K562 (cell line): ENCODE measurements at regions not wholly inside any gene's neighbourhood (a gene's known extent, or its start where the extent isn't known, plus 50 kb on each side); places are given as distances from the start of the nearest gene placed in this dataset.

Experiments
- ATAC-seq: fragments of 200-7000 bp; cut with Tn5 transposase; 3 replicates; pipeline ENCODE4 v1.9.1; 2020; ENCODE audit warnings: moderate library complexity
- BruUV-seq: library from RNA; stranded (reverse); fragments of 400-500 nt; replicated peaks from 2 replicates; lab custom pipeline; 2021; lab: Mats Ljungman, UMichigan
- CTCF ChIA-PET: fragments of 300-600 bp; formaldehyde crosslinking; extraction: SDS; loops from one replicate; lab custom pipeline; 2021; ENCODE audit warnings: low intra/inter-chr PET ratio; lab: Yijun Ruan, JAX
- POLR2A ChIA-PET: fragments of 300-600, 350-650 bp; sonication (Branson Sonifier 250); formaldehyde crosslinking; extraction: SDS; loops from one replicate; lab custom pipeline; 2021; ENCODE audit warnings: antibody characterized with exemption, inconsistent platforms; lab: Yijun Ruan, JAX
- DNase-seq, 4 experiments: peaks; one replicate each; pipeline versions ENCODE4 v3.0.0 to v3.0.0-alpha.2; 2011 to 2018; ENCODE audit warnings: low spot score in 3 of 4, mixed read lengths in 3 of 4; ENCODE audit errors: extremely low read depth in 1 of 4
- FAIRE-seq: peaks from 2 replicates; lab custom pipeline; 2011; peaks lifted over from hg19 to GRCh38; lab: Jason Lieb, UNC
- H2AFZ ChIP-seq: 2 replicates; pipeline ENCODE4 v1.6.0; 2011; ENCODE audit warnings: low read depth, low read length, control low read depth, inconsistent platforms
- H3K27ac ChIP-seq: fragments of 200-600 bp; 3 replicates; pipeline ENCODE4 v1.8.0; 2011; ENCODE audit warnings: low read depth, mild to moderate bottlenecking, control low read depth, inconsistent platforms, low read length, moderate library complexity, mixed read lengths; ENCODE audit errors: extremely low read depth
- H3K27me3 ChIP-seq, 2 experiments: fragments of 300-600 bp in 1 of 2; 2 replicates in 1 of 2; 3 replicates in 1 of 2; pipeline versions ENCODE4 v1.6.0 to v1.8.0; 2011; ENCODE audit warnings: inconsistent platforms in 2 of 2, low read length in 2 of 2, mild to moderate bottlenecking in 1 of 2, mixed read lengths in 1 of 2, moderate library complexity in 1 of 2; ENCODE audit not compliant: control insufficient read depth in 2 of 2, insufficient read depth in 2 of 2
- H3K36me3 ChIP-seq: fragments of 300-600 bp; 3 replicates; pipeline ENCODE4 v1.8.0; 2011; ENCODE audit warnings: mild to moderate bottlenecking, low read length, inconsistent platforms; ENCODE audit not compliant: control insufficient read depth, insufficient read depth
- H3K4me1 ChIP-seq, 2 experiments: fragments of 200-600 bp in 1 of 2; replicated peaks in 1 of 2; 2 replicates in 1 of 2; 3 replicates in 1 of 2; pipeline versions ENCODE4 v1.5.1 to v1.8.0; 2011; ENCODE audit warnings: inconsistent platforms in 2 of 2, low read length in 2 of 2, mild to moderate bottlenecking in 1 of 2, mixed read lengths in 1 of 2, moderate library complexity in 1 of 2; ENCODE audit not compliant: control insufficient read depth in 2 of 2, insufficient read depth in 2 of 2
- H3K4me2 ChIP-seq: 2 replicates; pipeline ENCODE4 v1.6.1; 2011; ENCODE audit warnings: low read length, control low read depth, inconsistent platforms, mixed read lengths; ENCODE audit not compliant: insufficient read depth
- H3K4me3 ChIP-seq: fragments of 200-600 bp; sonication (generic), shearing (Covaris generic); 2 replicates; pipeline ENCODE4 v1.5.1; 2016; ENCODE audit warnings: control low read depth, inconsistent platforms
- H3K79me2 ChIP-seq: fragments of 200-600 bp; 3 replicates; pipeline ENCODE4 v1.8.0; 2011; ENCODE audit warnings: low read length, inconsistent platforms; ENCODE audit not compliant: control insufficient read depth, insufficient read depth
- H3K9ac ChIP-seq, 2 experiments: 2 replicates each; pipeline versions ENCODE4 v1.6.0 to v1.6.1; 2011; ENCODE audit warnings: low read depth in 2 of 2, low read length in 2 of 2, control low read depth in 1 of 2, inconsistent platforms in 1 of 2, mild to moderate bottlenecking in 1 of 2, mixed read lengths in 1 of 2; ENCODE audit not compliant: insufficient read depth in 1 of 2
- H3K9me1 ChIP-seq: one replicate; pipeline ENCODE4 v1.6.0; 2011; ENCODE audit warnings: inconsistent platforms, mild to moderate bottlenecking, low read length, moderate library complexity; ENCODE audit not compliant: control insufficient read depth, insufficient read depth
- H3K9me3 ChIP-seq: replicated peaks from 2 replicates; pipeline ENCODE4 v1.5.1; 2011; ENCODE audit warnings: low read depth, low read length, inconsistent platforms; ENCODE audit not compliant: control insufficient read depth, insufficient read depth
- H4K20me1 ChIP-seq: replicated peaks from 2 replicates; pipeline ENCODE4 v1.6.1; 2011; ENCODE audit warnings: low read length, inconsistent platforms, mixed read lengths; ENCODE audit not compliant: control insufficient read depth, insufficient read depth
- ATF3 ChIP-seq, 2 experiments: fragments of 450-650 bp in 1 of 2; sonication (generic) in 1 of 2; formaldehyde crosslinking in 1 of 2; IDR thresholded peaks in 1 of 2; conservative IDR thresholded peaks in 1 of 2; 2 replicates each; pipeline versions ENCODE4 v1.6.1 to v1.8.1; 2016 to 2023; ENCODE audit warnings: mild to moderate bottlenecking in 2 of 2, moderate library complexity in 2 of 2, inconsistent platforms in 1 of 2, missing genetic modification reagents in 1 of 2
- ETV6 ChIP-seq, 3 experiments: fragments of 150-350 bp in 1 of 3; sonication (generic) in 1 of 3; formaldehyde crosslinking in 1 of 3; IDR thresholded peaks; 2 replicates each; pipeline versions ENCODE4 v1.6.1 to v1.8.0; 2014 to 2022; ENCODE audit warnings: borderline replicate concordance in 2 of 3, low read depth in 2 of 3, antibody characterized with exemption in 1 of 3, low read length in 1 of 3, mild to moderate bottlenecking in 1 of 3, missing genetic modification reagents in 1 of 3
- GATAD2B ChIP-seq: fragments of 450-650 bp; IDR thresholded peaks from 2 replicates; pipeline ENCODE4 v1.6.1; 2017; ENCODE audit warnings: mild to moderate bottlenecking, borderline replicate concordance
- GMEB1 ChIP-seq: fragments of 250-450 bp; sonication (Bioruptor Pico); IDR thresholded peaks from 2 replicates; pipeline ENCODE4 v1.4.0; 2020; ENCODE audit warnings: mild to moderate bottlenecking
- MTA1 ChIP-seq: fragments of 450-650 bp; IDR thresholded peaks from 2 replicates; pipeline ENCODE4 v1.6.1; 2017; ENCODE audit warnings: borderline replicate concordance
- POLR2B ChIP-seq: fragments of 450-650 bp; IDR thresholded peaks from 2 replicates; pipeline ENCODE4 v1.6.1; 2018; ENCODE audit warnings: low read depth; ENCODE audit not compliant: partially characterized antibody
- SRSF3 ChIP-seq: fragments of 200-400 bp; formaldehyde crosslinking; IDR thresholded peaks from 2 replicates; pipeline ENCODE4 v1.6.1; 2016; ENCODE audit warnings: mild to moderate bottlenecking, low read length, moderate library complexity; ENCODE audit not compliant: insufficient read depth
- TOE1 ChIP-seq, 2 experiments: fragments of 450-650 bp in 1 of 2; sonication (generic) in 1 of 2; formaldehyde crosslinking in 1 of 2; IDR thresholded peaks; 2 replicates each; pipeline versions ENCODE4 v1.7.1 to v1.8.0; 2016 to 2022; ENCODE audit warnings: borderline replicate concordance in 2 of 2, mild to moderate bottlenecking in 2 of 2, antibody characterized with exemption in 1 of 2, inconsistent platforms in 1 of 2, low read depth in 1 of 2, missing genetic modification reagents in 1 of 2, moderate library complexity in 1 of 2
- ZBTB11 ChIP-seq, 3 experiments: fragments of 200-800 bp in 1 of 3; fragments of 250-450 bp in 1 of 3; fragments of 450-650 bp in 1 of 3; sonication (Bioruptor Pico) in 1 of 3; sonication (Bioruptor generic) in 1 of 3; formaldehyde crosslinking in 1 of 3; IDR thresholded peaks; 2 replicates each; pipeline versions ENCODE4 v1.6.1 to v1.8.0; 2016 to 2022; ENCODE audit warnings: mild to moderate bottlenecking in 2 of 3, missing genetic modification characterization in 2 of 3, missing compliant biosample characterization in 1 of 3, moderate library complexity in 1 of 3
- WGBS: fragments of 100-300 bp; shearing (Covaris generic); methylation state at CpG from one replicate; pipeline ENCODE4 v1.1.6; 2016; ENCODE audit warnings: low coverage, mixed read lengths; ENCODE audit not compliant: insufficient coverage; ENCODE audit errors: missing lambda C conversion rate; 5-methylcytosine and 5-hydroxymethylcytosine counted together
- in situ Hi-C: fragments of 300-500 bp; cut with MboI; formaldehyde crosslinking; loops from 4 replicates; pipeline ENCODE4 v1.15.0; 2018; ENCODE audit warnings: inconsistent platforms, mixed read lengths
- intact Hi-C: fragments of 100-400 bp; cut with micrococcal nuclease; formaldehyde crosslinking; loops from 2 replicates; pipeline ENCODE4 v1.14.2; 2022

GRCh38 chr1:232893481-232894313, 56.7 kb upstream of the NTPCR start (continued):
- TF ChIP-seq SRSF3 (no peak), ATF3 (IDR thresholded peaks at IDR 0.05) (no peak), ATF3 (CRISPR knock-in tag; conservative IDR thresholded peaks at IDR 0.05) (no peak), MTA1 (no peak), GMEB1 (CRISPR knock-in tag) (no peak), POLR2B (no peak)

GRCh38 chr1:232894436-232894835, 56.0 kb upstream of the NTPCR start:
- no TSS peak for BruUV-seq
- ChIA-PET POLR2A (interaction anchor here (1.3 kb wide), 1 partner anchor 9 kb away, joined by 5 read pairs; no protein-coding TSS in a partner anchor), CTCF (no interaction called here)
- no peak overlapping the region for H2AFZ ChIP-seq
- no peaks in the 10 kb centered on the region for H3K79me2 ChIP-seq
- H3K9me3 ChIP-seq = no peaks in the 10 kb centered on the region; the same call in 1 of the 2 replicates
- TF ChIP-seq ETV6 (IDR thresholded peaks at IDR 0.05; ENCODE audit: borderline replicate concordance in 1 of 2, low read depth in 2 of 2, low read length in 1 of 2) (no peak), ETV6 (CRISPR knock-in tag; IDR thresholded peaks at IDR 0.05; ENCODE audit: borderline replicate concordance) (no peak), ZBTB11 (CRISPR knock-in tag; IDR thresholded peaks at IDR 0.05) (no peak), TOE1 (IDR thresholded peaks at IDR 0.05; ENCODE audit: borderline replicate concordance) (no peak), TOE1 (CRISPR knock-in tag; IDR thresholded peaks at IDR 0.05; ENCODE audit: borderline replicate concordance, low read depth) (no peak), GATAD2B (no peak)
- H3K36me3 ChIP-seq = no peaks in the 10 kb centered on the region
- no peaks in the 10 kb centered on the region for H3K9me1 ChIP-seq
- peaks cover 4 to 6% of the 10 kb centered on the region in 2 experiments; a peak in 2 of 5 replicates for H3K27me3 ChIP-seq
- ATAC-seq = no peak
- no peaks in the 10 kb centered on the region for H4K20me1 ChIP-seq
- FAIRE-seq = no peak
- intact Hi-C loops = no loop called here
- 2% methylated on average over 3 of the region's 3 CpGs for WGBS
- in situ Hi-C loops = no loop called here
- H3K27ac ChIP-seq = no peak overlapping the region
- no peaks in the 10 kb centered on the region for H3K4me1 ChIP-seq
- H3K4me3 ChIP-seq = no peak overlapping the region
- no peak overlapping the region for H3K9ac ChIP-seq
- H3K4me2 ChIP-seq = no peak overlapping the region
- no peak for DNase-seq
